Activated CD4-positive, alpha-beta T cell treated with anti-CD3 and anti-CD28 coated beads for 36 hours (primary cell): ENCODE measurements at regions not wholly inside any gene's neighbourhood (a gene's known extent, or its start where the extent isn't known, plus 50 kb on each side); places are given as distances from the start of the nearest gene placed in this dataset.
"Not testable (repeated sequence)": the region's sequence is repeated elsewhere in the genome, so short reads cannot be mapped to it uniquely, and the experiment has no call there.

Source experiments
- ATAC-seq: fragments of 200-7000 bp; cut with Tn5 transposase; one replicate; pipeline ENCODE4 v1.10.0; 2021; ENCODE audit warnings: mild to moderate bottlenecking, moderate library complexity
- CTCF ChIA-PET: fragments of 350-600 bp; sonication (Branson Sonifier 250); formaldehyde crosslinking; loops from one replicate; lab custom pipeline; 2021; ENCODE audit warnings: antibody characterized with exemption; lab: Charles Lee
- POLR2A ChIA-PET: fragments of 350-600 bp; sonication (Branson Sonifier 250); formaldehyde crosslinking; loops from one replicate; lab custom pipeline; 2021; ENCODE audit warnings: antibody characterized with exemption, inconsistent platforms; lab: Charles Lee
- DNase-seq: peaks from one replicate; pipeline ENCODE4 v3.0.0-alpha.2; 2020
- H3K27ac Mint-ChIP-seq: one replicate; pipeline ENCODE4 v1.8.0; 2021; ENCODE audit warnings: mixed read lengths
- H3K27me3 Mint-ChIP-seq: one replicate; pipeline ENCODE4 v1.8.0; 2021; ENCODE audit warnings: mixed read lengths
- H3K36me3 Mint-ChIP-seq: one replicate; pipeline ENCODE4 v1.8.0; 2021; ENCODE audit warnings: low read depth, mixed read lengths
- H3K4me1 Mint-ChIP-seq: one replicate; pipeline ENCODE4 v1.8.0; 2021; ENCODE audit warnings: mixed read lengths
- H3K4me3 Mint-ChIP-seq: one replicate; pipeline ENCODE4 v1.8.0; 2021; ENCODE audit warnings: mild to moderate bottlenecking, moderate library complexity, mixed read lengths
- H3K9me3 Mint-ChIP-seq: one replicate; pipeline ENCODE4 v1.8.0; 2021; ENCODE audit warnings: low read depth, mixed read lengths
- intact Hi-C, 2 experiments: fragments of 100-400 bp; cut with DNase I in 1 of 2; cut with micrococcal nuclease in 1 of 2; formaldehyde crosslinking; loops; one replicate each; pipeline versions ENCODE4 v1.14.2 to v1.15.1; 2022 to 2024; cut with DNase I, micrococcal nuclease

DNA sequence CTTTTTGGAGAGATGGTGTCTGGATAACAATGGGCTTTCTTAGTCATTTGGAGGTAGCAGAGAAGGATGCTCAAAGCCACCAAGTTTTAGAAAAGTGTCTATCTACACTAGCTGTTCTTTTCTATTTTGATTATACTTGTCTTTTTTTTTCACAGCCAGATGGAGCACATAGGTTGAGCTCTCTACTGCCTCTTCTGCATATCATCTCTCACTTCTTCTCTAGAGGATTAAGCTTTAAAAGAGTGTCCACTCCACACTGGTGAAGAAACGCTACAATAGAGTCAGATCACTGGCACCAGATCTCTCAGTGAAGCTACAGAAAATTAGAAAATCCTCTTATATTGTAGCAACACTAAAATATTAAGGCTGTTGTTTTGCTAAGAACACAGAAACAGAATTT lies 145.3 kb upstream of the MBNL1 start:
- Mint-ChIP-seq H3K36me3 (no peaks in the 10 kb centered on the region), H3K4me3 (no peak overlapping the region), H3K4me1 (peaks cover 38% of the 10 kb centered on the region), H3K9me3 (no peaks in the 10 kb centered on the region), H3K27me3 (no peaks in the 10 kb centered on the region), H3K27ac (no peak overlapping the region)
- CTCF ChIA-PET: no interaction called here
- no peak for DNase-seq
- no peak for ATAC-seq
- POLR2A ChIA-PET: interaction anchor here (0.5 kb wide), 1 partner anchor 340 kb away, joined by 3 read pairs; no protein-coding TSS in a partner anchor
- intact Hi-C loops: loop anchor here in 1 of 2 experiments (10.0 kb wide), 1 partner anchor 151 kb away; no protein-coding TSS in a partner anchor

DNA sequence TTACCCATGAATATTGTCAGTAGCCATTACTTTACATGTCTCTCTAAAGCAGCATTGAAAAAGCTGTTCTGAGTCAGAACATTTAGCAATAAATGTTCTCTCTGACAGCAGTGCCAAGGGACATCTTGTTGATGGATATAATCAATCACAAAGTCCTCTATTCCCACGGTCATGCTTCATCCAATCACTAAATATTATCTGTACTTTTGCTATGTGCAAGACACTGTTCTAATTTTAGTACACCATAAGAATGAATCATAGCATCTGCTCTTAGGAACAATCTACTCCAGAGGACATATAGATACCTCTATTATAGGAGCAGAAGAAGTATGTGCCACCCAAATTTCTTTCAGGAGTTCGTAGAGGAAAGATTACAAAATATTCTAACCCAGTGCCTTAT lies 142.5 kb upstream of the MBNL1 start:
- no peak for ATAC-seq
- H3K9me3 Mint-ChIP-seq: no peaks in the 10 kb centered on the region
- no peak overlapping the region for H3K4me3 Mint-ChIP-seq
- H3K36me3 Mint-ChIP-seq: no peaks in the 10 kb centered on the region
- ChIA-PET POLR2A (no interaction called here), CTCF (interaction anchor here (1.1 to 1.2 kb wide), 3 partner anchors 24 to 322 kb away, joined by 3 to 5 read pairs (median 3); no protein-coding TSS in a partner anchor)
- H3K27me3 Mint-ChIP-seq: no peaks in the 10 kb centered on the region
- intact Hi-C loops: loop anchor here (2.0 to 10.0 kb wide), 5 partner anchors 66 to 809 kb away; partner anchors contain the start of genes GPR87 (in 1 of the 2) and MBNL1 (in 1 of the 2)
- no peak overlapping the region for H3K27ac Mint-ChIP-seq
- no peak for DNase-seq
- H3K4me1 Mint-ChIP-seq: peaks cover 30% of the 10 kb centered on the region

DNA sequence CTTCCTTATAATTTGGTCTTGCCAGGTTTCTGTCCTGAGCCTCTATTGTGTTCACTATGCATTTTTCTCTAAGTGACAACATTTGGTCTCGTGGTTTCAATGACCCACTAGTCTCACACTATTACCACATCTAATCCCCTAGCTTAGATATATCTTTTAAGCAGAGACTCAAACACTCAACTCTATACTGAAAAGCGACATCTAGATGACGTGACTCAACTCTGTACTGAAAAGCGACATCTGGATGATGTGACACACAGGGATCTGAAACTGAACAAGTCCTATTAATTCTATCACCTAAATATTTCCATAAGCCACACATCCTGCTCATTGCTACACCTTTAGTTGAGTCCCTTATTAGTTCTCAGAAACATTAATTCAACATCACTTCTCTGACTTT lies 141.7 kb upstream of the MBNL1 start:
- CTCF ChIA-PET: interaction anchor here (0.6 to 1.2 kb wide), 4 partner anchors 24 to 321 kb away, joined by 3 to 5 read pairs (median 3); no protein-coding TSS in a partner anchor
- DNase-seq (peak; percentile 33), ATAC-seq (peak; percentile 95)
- Mint-ChIP-seq H3K4me1 (peaks cover 26% of the 10 kb centered on the region), H3K4me3 (peak overlapping the region; percentile 27), H3K27ac (peak overlapping the region; percentile 51), H3K9me3 (no peaks in the 10 kb centered on the region), H3K27me3 (no peaks in the 10 kb centered on the region), H3K36me3 (no peaks in the 10 kb centered on the region)
- POLR2A ChIA-PET: no interaction called here
- intact Hi-C loops: loop anchor here (2.0 to 10.0 kb wide), 5 partner anchors 65 to 810 kb away; partner anchors contain the start of genes GPR87 (in 1 of the 2) and MBNL1 (in 1 of the 2)

DNA sequence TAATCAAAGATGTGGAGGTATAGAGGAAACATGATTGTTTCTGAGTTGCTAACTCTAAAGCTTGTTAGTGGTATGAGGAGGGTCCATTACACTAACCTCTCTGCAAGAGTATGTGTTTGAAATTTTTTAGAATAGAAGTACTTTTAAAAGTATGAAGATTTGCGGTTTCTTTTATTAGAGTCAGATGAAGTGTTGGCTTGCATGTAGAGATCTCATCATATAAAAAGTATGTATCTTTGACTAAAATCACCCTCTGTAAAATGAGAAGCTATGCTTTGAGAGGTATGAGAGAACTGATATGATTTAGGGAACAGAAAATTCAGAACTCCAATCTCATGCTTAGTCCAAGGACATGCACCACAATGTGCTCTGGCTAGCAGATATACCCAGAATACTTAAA lies 140.4 kb upstream of the MBNL1 start:
- DNase-seq (no peak), ATAC-seq (no peak)
- Mint-ChIP-seq H3K27me3 (no peaks in the 10 kb centered on the region), H3K4me3 (no peak overlapping the region), H3K27ac (no peak overlapping the region), H3K9me3 (no peaks in the 10 kb centered on the region), H3K4me1 (peaks cover 19% of the 10 kb centered on the region), H3K36me3 (no peaks in the 10 kb centered on the region)
- ChIA-PET POLR2A (no interaction called here), CTCF (interaction anchor here (0.9 kb wide), 1 partner anchor 49 kb away, joined by 3 read pairs; no protein-coding TSS in a partner anchor)
- intact Hi-C loops: loop anchor here (5.0 to 10.0 kb wide), 3 partner anchors 64 to 811 kb away; partner anchors contain the start of gene GPR87 (in 1 of the 2)

DNA sequence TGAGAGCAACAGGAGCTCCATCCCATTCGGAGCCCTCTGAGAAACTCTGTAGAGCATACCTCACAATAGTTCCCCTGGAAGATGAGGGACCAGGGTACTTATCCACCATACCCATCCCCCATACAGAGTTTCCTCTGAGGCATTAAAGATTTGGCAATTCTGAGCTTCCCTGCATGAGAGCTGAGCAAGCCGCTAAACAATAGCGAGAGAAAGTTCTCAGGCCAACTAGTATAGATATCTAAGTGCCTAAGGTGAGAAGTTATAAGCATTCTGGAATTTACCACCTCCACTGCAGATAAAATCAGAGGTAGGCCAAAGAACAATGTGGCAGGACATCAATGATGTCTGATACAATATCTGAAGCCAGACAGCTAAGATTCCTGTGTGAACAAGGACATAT lies 129.1 kb upstream of the MBNL1 start:
- intact Hi-C loops: no loop called here
- POLR2A ChIA-PET: no interaction called here
- no peaks in the 10 kb centered on the region for H3K36me3 Mint-ChIP-seq
- H3K27me3 Mint-ChIP-seq: no peaks in the 10 kb centered on the region
- DNase-seq (no peak), ATAC-seq (no peak)
- H3K27ac Mint-ChIP-seq: no peak overlapping the region
- CTCF ChIA-PET: interaction anchor here (1.6 kb wide), 1 partner anchor 67 kb away, joined by 5 read pairs; no protein-coding TSS in a partner anchor
- peaks cover 2% of the 10 kb centered on the region for H3K9me3 Mint-ChIP-seq
- H3K4me1 Mint-ChIP-seq: no peaks in the 10 kb centered on the region
- H3K4me3 Mint-ChIP-seq: no peak overlapping the region

DNA sequence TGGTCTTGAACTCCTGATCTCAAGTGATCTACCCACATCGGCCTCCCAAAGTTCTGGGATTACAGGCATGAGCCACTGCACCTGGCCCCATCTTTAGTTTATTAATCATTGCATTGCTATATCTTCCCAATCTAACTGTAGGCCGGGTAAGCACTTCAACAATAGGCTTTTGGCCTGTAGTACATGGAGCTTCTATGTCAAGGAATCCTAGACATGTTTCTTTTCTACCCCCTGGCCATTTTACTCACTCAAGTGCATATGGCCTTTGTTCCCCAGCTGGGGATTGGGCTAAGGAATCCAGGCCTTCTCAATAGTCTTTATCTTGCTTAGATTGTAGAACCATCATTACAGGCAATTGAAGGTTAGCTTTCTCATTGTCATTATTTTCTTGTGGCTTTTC lies 122.3 kb upstream of the MBNL1 start:
- Mint-ChIP-seq H3K9me3 (no peaks in the 10 kb centered on the region), H3K27ac (no peak overlapping the region), H3K27me3 (no peaks in the 10 kb centered on the region), H3K36me3 (no peaks in the 10 kb centered on the region), H3K4me3 (no peak overlapping the region), H3K4me1 (peaks cover 18% of the 10 kb centered on the region)
- CTCF ChIA-PET: interaction anchor here (0.6 to 0.8 kb wide), 3 partner anchors 43 to 721 kb away, joined by 3 read pairs; no protein-coding TSS in a partner anchor
- POLR2A ChIA-PET: no interaction called here
- ATAC-seq: no peak
- no peak for DNase-seq
- intact Hi-C loops: no loop called here

DNA sequence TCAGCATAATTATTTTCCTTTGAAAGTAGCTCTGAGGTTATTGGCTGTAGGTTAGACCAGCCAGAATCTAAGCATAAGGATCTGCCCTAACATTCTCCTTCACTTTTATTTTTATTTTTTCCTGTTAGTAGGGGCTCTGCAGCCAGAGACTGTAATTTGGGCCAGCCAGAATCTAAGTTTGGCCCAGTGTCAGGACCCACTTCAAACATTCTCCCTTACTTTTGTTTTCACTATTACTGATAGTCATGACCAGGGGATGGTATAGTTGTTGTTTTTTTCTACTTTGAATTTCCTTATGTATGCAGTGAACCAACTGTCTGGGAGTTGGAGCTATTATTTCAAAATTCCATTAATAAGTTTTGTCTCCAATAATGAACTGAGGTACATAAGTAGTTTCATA lies 121.0 kb upstream of the MBNL1 start:
- intact Hi-C loops: no loop called here
- Mint-ChIP-seq H3K9me3 (no peaks in the 10 kb centered on the region), H3K27ac (no peak overlapping the region), H3K4me1 (peaks cover 20% of the 10 kb centered on the region), H3K36me3 (no peaks in the 10 kb centered on the region), H3K4me3 (no peak overlapping the region), H3K27me3 (no peaks in the 10 kb centered on the region)
- CTCF ChIA-PET: no interaction called here
- no peak for DNase-seq
- no peak for ATAC-seq
- POLR2A ChIA-PET: no interaction called here

DNA sequence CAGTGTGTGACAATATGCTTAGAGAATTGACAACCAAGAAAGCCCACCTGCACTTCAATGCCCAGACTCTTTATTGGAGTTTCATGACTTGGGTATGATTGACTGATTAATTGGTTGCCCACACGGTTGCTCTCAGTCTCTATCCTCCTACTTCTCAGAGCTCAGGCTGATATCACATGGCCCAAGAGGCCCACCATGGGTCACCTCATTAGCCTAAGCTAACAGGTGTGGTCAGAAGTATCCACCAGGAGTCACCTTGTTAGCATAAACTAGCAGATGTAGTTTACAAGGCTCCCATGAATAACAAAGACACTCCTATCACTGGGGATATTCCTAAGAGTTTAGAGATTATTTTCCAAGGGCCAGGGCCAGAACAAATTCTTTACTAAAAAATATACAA lies 120.2 kb upstream of the MBNL1 start:
- ChIA-PET CTCF (interaction anchor here (0.7 kb wide), 1 partner anchor 110 kb away, joined by 3 read pairs; no protein-coding TSS in a partner anchor), POLR2A (no interaction called here)
- intact Hi-C loops: no loop called here
- Mint-ChIP-seq H3K4me1 (peaks cover 20% of the 10 kb centered on the region), H3K9me3 (no peaks in the 10 kb centered on the region), H3K27me3 (no peaks in the 10 kb centered on the region), H3K36me3 (no peaks in the 10 kb centered on the region), H3K4me3 (no peak overlapping the region), H3K27ac (no peak overlapping the region)
- DNase-seq (no peak), ATAC-seq (no peak)

DNA sequence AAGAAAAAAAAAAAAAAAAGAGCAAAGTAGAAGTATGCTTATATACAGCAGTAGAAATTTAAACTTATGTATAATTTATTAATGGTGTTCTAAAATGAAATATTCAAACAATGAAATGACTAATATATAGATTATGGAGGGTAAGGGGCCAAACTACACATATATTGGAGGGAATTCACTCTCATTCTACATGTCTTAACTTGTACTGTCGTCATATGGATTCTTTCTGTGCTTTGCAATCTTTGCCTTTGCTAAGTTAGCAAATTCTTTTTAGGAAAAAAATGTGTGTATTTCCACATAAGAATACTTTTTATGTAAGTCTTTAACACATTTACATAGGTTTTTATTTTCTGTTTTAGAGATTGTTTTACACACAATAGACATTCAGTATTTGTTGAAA lies 118.9 kb upstream of the MBNL1 start:
- Mint-ChIP-seq H3K36me3 (no peaks in the 10 kb centered on the region), H3K27ac (no peak overlapping the region), H3K4me3 (no peak overlapping the region), H3K27me3 (no peaks in the 10 kb centered on the region), H3K9me3 (no peaks in the 10 kb centered on the region), H3K4me1 (peaks cover 20% of the 10 kb centered on the region)
- no peak for ATAC-seq
- POLR2A ChIA-PET: no interaction called here
- CTCF ChIA-PET: interaction anchor here (1.0 kb wide), 1 partner anchor 54 kb away, joined by 3 read pairs; no protein-coding TSS in a partner anchor
- DNase-seq: no peak
- intact Hi-C loops: no loop called here

DNA sequence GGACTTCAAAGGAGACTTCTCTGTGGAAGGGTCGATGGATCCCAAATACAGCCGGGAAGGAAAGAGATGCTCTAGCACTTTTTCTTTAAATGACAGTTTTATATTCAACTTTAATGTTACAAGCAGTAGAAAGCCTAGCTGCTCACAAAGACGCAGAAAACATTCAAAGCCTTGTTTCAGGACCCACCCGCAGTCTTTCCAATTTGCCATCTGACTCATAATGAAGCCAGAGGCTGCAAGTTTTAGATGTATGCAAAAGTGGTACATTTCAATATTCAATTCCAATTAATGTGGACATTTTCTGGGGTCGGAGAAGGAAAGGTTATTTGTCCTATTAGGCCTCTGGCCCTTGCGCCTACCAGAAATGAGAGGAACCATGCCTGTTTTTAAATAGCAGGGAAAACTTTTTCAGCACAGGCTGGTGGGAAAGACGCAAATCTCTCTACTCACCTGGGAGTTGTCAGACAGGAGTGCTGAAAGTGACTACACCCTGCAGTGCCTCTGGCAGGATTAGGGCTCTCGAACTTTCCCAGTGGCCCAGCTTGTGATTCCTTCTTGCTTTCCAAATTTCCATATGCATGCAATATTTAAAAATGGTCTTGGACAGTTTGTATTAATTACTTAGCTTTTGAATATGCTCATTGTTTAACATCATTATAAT lies 117.4 kb upstream of the MBNL1 start:
- CTCF ChIA-PET: interaction anchor here (0.7 to 0.9 kb wide), 2 partner anchors 25 to 114 kb away, joined by 3 read pairs; no protein-coding TSS in a partner anchor
- Mint-ChIP-seq H3K4me1 (peaks cover 20% of the 10 kb centered on the region), H3K36me3 (no peaks in the 10 kb centered on the region), H3K27ac (no peak overlapping the region), H3K4me3 (no peak overlapping the region), H3K9me3 (no peaks in the 10 kb centered on the region), H3K27me3 (no peaks in the 10 kb centered on the region)
- ATAC-seq (peak; percentile 80), DNase-seq (peak; percentile 24)
- intact Hi-C loops: no loop called here
- POLR2A ChIA-PET: no interaction called here

DNA sequence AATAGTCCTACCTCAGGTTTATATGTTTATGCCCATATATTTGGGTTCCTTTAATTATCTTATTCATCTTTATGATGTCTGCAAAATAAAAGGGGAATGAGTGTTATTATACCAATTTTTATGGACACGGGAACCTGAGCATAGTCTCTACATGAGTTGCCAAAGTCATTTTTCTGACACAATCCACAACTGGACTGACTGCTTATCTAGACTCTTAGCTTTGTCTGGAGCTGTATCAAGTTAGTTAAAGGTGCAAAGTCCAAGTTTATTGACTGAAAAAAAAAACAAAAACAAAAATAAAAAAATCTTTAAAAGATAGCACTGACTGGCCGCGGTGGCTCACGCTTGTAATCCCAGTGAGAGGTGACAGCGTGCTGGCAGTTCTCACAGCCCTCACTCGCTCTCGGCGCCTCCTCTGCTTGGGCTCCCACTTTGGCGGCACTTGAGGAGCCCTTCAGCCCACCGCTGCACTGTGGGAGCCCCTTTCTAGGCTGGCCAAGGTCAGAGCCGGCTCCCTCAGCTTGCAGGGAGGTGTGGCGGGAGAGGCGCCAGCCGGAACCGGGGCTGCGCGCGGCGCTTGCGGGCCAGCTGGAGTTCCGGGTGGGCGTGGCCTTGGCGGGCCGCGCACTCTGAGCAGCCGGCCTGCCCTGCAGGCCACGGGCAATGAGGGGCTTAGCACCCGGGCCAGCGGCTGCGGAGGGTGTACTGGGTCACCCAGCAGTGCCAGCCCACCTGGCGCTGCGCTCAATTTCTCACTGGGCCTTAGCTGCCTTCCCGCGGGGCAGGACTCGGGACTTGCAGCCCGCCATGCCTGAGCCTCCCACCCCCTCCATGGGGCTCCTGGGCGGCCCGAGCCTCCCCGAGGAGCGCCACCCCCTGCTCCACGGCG lies 116.6 kb upstream of the MBNL1 start:
- DNase-seq, H3K4me3 Mint-ChIP-seq, POLR2A ChIA-PET, H3K27ac Mint-ChIP-seq, H3K36me3 Mint-ChIP-seq, ATAC-seq, intact Hi-C loops, H3K9me3 Mint-ChIP-seq, H3K27me3 Mint-ChIP-seq, CTCF ChIA-PET: not testable (repeated sequence)
- H3K4me1 Mint-ChIP-seq: peaks cover 22% of the 10 kb centered on the region
